SU-DHL-6 (cell line): ENCODE measurements at regions not wholly inside any gene's neighbourhood (a gene's known extent, or its start where the extent isn't known, plus 50 kb on each side); places are given as distances from the start of the nearest gene placed in this dataset.

ENCODE experiments used
- EZH2phosphoT487 ChIP-seq: fragments of 200-600 bp; sonication (generic), shearing (Covaris generic); conservative IDR thresholded peaks from 2 replicates; pipeline ENCODE4 v1.6.1; 2018; ENCODE audit warnings: mild to moderate bottlenecking, antibody characterized with exemption, low read length, moderate library complexity, mixed read lengths
- TF ChIP-seq, protein P1 (sequence below): fragments of 200-600 bp; sonication (generic); IDR thresholded peaks from one replicate; pipeline ENCODE4 v1.5.1; 2017; ENCODE audit warnings: antibody characterized with exemption, mild to moderate bottlenecking, low read length, moderate library complexity; ENCODE audit not compliant: insufficient read depth, poor library complexity, severe bottlenecking

DNA sequence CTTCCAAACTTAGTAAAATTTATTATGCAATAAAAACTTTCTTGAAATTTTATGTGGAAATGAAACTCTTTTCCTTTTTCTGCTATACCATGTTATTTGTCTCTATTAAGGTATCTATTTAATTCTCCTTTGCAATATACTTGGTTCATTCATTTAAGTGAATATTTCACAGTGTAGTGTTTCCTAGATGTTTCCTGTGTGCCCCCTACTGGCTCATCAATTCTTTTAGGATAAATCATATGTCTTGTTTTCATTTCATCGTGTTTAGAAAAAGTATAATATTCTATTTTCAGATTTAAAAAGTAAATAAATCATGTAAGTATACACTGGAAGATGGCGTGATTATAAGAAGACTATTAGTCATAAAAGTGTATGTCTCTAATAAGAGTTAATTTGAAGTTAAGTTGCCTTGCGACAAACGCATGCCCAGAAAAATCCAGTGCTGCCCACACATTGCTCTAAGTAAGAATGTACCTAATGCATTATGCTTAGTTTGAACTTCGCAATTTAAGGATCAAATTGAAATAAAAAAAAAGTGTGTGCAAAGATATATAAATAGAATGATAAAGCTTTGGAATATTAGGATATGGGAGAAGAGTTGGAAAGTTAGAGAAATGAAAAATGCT is 525.4 kb downstream of the KCNJ3 start:
- TF ChIP-seq, protein P1, sequence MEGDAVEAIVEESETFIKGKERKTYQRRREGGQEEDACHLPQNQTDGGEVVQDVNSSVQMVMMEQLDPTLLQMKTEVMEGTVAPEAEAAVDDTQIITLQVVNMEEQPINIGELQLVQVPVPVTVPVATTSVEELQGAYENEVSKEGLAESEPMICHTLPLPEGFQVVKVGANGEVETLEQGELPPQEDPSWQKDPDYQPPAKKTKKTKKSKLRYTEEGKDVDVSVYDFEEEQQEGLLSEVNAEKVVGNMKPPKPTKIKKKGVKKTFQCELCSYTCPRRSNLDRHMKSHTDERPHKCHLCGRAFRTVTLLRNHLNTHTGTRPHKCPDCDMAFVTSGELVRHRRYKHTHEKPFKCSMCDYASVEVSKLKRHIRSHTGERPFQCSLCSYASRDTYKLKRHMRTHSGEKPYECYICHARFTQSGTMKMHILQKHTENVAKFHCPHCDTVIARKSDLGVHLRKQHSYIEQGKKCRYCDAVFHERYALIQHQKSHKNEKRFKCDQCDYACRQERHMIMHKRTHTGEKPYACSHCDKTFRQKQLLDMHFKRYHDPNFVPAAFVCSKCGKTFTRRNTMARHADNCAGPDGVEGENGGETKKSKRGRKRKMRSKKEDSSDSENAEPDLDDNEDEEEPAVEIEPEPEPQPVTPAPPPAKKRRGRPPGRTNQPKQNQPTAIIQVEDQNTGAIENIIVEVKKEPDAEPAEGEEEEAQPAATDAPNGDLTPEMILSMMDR, result peak; percentile 62
- TF ChIP-seq EZH2phosphoT487, result no peak
